ENCODE measurements at regions not wholly inside any gene's neighbourhood (a gene's known extent, or its start where the extent isn't known, plus 50 kb on each side); places are given as distances from the start of the nearest gene placed in this dataset.

GRCh38 chr12:33575346-33575745 lies 135.7 kb upstream of the SYT10 start:
- DNase-seq = no peak
- 13% methylated on average over 3 of the region's 3 CpGs for WGBS (ENCODE audit: insufficient coverage, low coverage, low lambda C conversion rate, missing lambda C conversion rate)
- intact Hi-C loops (cut with DNase I) = no loop called here
- no peaks in the 10 kb centered on the region for H3K27me3 ChIP-seq
- no peaks in the 10 kb centered on the region for H3K4me1 ChIP-seq
- no peaks in the 10 kb centered on the region for H3K9me3 ChIP-seq
- H3K27ac ChIP-seq = no peak overlapping the region
- TF ChIP-seq CTCF (IDR thresholded peaks at IDR 0.05) (no peak), POLR2A (IDR thresholded peaks at IDR 0.05) (no peak)
- H3K36me3 ChIP-seq = no peaks in the 10 kb centered on the region
- no peak for ATAC-seq
- no peak overlapping the region for H3K4me3 ChIP-seq

- WGBS (ENCODE audit: insufficient coverage, low coverage, low lambda C conversion rate, missing lambda C conversion rate) = 54% methylated on average over 5 of the region's 5 CpGs
- no peak for DNase-seq
- ATAC-seq = no peak
- Histone ChIP-seq H3K27me3 (no peaks in the 10 kb centered on the region), H3K27ac (no peak overlapping the region), H3K4me3 (no peak overlapping the region), H3K4me1 (no peaks in the 10 kb centered on the region), H3K9me3 (no peaks in the 10 kb centered on the region), H3K36me3 (no peaks in the 10 kb centered on the region)
- intact Hi-C loops (cut with DNase I) = no loop called here
- TF ChIP-seq POLR2A (IDR thresholded peaks at IDR 0.05) = no peak
- TF ChIP-seq CTCF (IDR thresholded peaks at IDR 0.05) = no peak
Observed at GRCh38 chr12:33581613-33582122, 142.0 kb upstream of the SYT10 start.

- H3K4me3 ChIP-seq = no peak overlapping the region
- DNase-seq (no peak), ATAC-seq (no peak)
- H3K9me3 ChIP-seq = no peaks in the 10 kb centered on the region
- intact Hi-C loops (cut with DNase I) = no loop called here
- H3K27me3 ChIP-seq = no peaks in the 10 kb centered on the region
- 50% methylated on average over 2 of the region's 2 CpGs for WGBS (ENCODE audit: insufficient coverage, low coverage, low lambda C conversion rate, missing lambda C conversion rate)
- H3K36me3 ChIP-seq = no peaks in the 10 kb centered on the region
- H3K27ac ChIP-seq = no peak overlapping the region
- TF ChIP-seq POLR2A (IDR thresholded peaks at IDR 0.05) (no peak), CTCF (IDR thresholded peaks at IDR 0.05) (no peak)
- no peaks in the 10 kb centered on the region for H3K4me1 ChIP-seq
Observed at GRCh38 chr12:33586576-33586975, 147.0 kb upstream of the SYT10 start.

- no peaks in the 10 kb centered on the region for H3K4me1 ChIP-seq
- no peak overlapping the region for H3K4me3 ChIP-seq
- H3K9me3 ChIP-seq = no peaks in the 10 kb centered on the region
- no peak for ATAC-seq
- no peak for TF ChIP-seq CTCF (IDR thresholded peaks at IDR 0.05)
- TF ChIP-seq POLR2A (IDR thresholded peaks at IDR 0.05) = no peak
- H3K27me3 ChIP-seq = no peaks in the 10 kb centered on the region
- intact Hi-C loops (cut with DNase I) = no loop called here
- no peak overlapping the region for H3K27ac ChIP-seq
- DNase-seq = no peak
- WGBS (ENCODE audit: insufficient coverage, low coverage, low lambda C conversion rate, missing lambda C conversion rate) = 50% methylated on average over 1 of the region's 1 CpG
- H3K36me3 ChIP-seq = no peaks in the 10 kb centered on the region
Observed at GRCh38 chr12:33587354-33587753, 147.7 kb upstream of the SYT10 start.
